ENCODE measurements at regions not wholly inside any gene's neighbourhood (a gene's known extent, or its start where the extent isn't known, plus 50 kb on each side); places are given as distances from the start of the nearest gene placed in this dataset.

DNA sequence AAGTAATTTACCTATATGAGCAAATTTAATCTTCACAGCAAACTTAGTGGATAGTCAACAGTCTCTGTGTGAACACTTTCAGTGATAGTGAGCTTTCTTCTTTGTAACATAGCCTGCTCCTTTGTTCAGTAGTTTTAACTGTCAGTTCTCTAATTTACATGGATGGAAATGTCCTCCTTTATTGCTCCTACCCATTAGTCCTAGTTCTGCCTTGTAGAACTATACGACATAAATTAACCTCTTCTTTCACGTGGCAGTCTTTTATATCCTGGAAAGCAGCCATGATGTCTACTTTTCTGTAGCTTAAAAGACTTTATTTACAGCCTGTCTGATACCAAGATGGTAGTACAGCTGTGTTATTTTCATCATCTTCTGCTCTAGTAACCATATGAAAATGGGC, 143.6 kb downstream of the TANC2 start:
- no peaks in the 10 kb centered on the region for H3K79me2 ChIP-seq (ENCODE audit: control insufficient read depth, insufficient read depth, low read length)

DNA sequence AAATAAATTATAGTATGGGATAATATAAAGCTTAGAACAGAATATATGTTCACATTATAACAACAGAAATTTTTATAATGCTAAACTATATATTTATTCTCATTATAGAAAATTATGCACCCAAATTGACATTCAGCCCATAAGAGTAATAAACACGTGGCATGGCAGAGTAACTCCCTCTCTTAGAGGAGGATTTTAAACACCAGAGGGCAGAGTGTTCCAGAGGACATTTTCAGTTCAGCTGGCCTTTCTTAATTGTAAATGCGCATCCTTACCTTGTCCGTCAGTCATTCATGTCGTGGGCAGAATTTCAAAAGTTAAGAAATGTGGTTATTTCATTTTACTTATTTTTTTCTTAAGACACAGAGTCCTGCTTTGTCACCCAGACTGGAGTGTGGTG, 147.1 kb downstream of the TANC2 start:
- Histone ChIP-seq H2AFZ (ENCODE audit: low read depth, low read length) (no peak overlapping the region), H3K9ac (ENCODE audit: insufficient read depth in 1 of 2, low read depth in 2 of 2, low read length in 2 of 2) (no peak overlapping the region), H3K27ac (ENCODE audit: extremely low read depth, low read depth, low read length) (no peak overlapping the region), H3K9me3 (replicated peaks; ENCODE audit: control insufficient read depth, insufficient read depth, low read depth, low read length) (no peaks in the 10 kb centered on the region), H3K4me2 (ENCODE audit: insufficient read depth, low read length) (no peak overlapping the region), H3K9me1 (ENCODE audit: control insufficient read depth, insufficient read depth, low read length) (no peaks in the 10 kb centered on the region), H3K4me3 (no peak overlapping the region), H3K4me1 (replicated peaks in 1 of 2; ENCODE audit: control insufficient read depth in 2 of 2, insufficient read depth in 2 of 2, low read length in 2 of 2) (no peaks in the 10 kb centered on the region), H3K79me2 (ENCODE audit: control insufficient read depth, insufficient read depth, low read length) (no peaks in the 10 kb centered on the region), H4K20me1 (replicated peaks; ENCODE audit: control insufficient read depth, insufficient read depth, low read length) (no peaks in the 10 kb centered on the region), H3K27me3 (ENCODE audit: control insufficient read depth in 2 of 2, insufficient read depth in 2 of 2, low read length in 2 of 2) (no peaks in the 10 kb centered on the region), H3K36me3 (ENCODE audit: control insufficient read depth, insufficient read depth, low read length) (no peaks in the 10 kb centered on the region)
- ATAC-seq (peak; percentile 40; the same call in 1 of the 3 replicates), FAIRE-seq (no peak), DNase-seq (ENCODE audit: extremely low read depth in 1 of 4, low spot score in 3 of 4) (peak; percentile 7 to 20 (median 12))
- intact Hi-C loops (cut with micrococcal nuclease), result loop anchor here (10.0 kb wide), 1 partner anchor 292 kb away; no protein-coding TSS in a partner anchor
- in situ Hi-C loops (cut with MboI), result no loop called here
- no TSS peak for BruUV-seq (replicated peaks)
- WGBS (ENCODE audit: insufficient coverage, low coverage, missing lambda C conversion rate), result 40% methylated on average over 4 of the region's 4 CpGs
- CTCF ChIA-PET (ENCODE audit: low intra/inter-chr PET ratio), result interaction anchor here (2.2 kb wide), 1 partner anchor 293 kb away, joined by 15 read pairs; no protein-coding TSS in a partner anchor
- POLR2A ChIA-PET, result no interaction called here
- 0 out of 2 replicates have a peak, but pooled peaks have one; percentile 26 for TF ChIP-seq MYC (IDR thresholded peaks at IDR 0.05; ENCODE audit: low read depth, low read length)
- no peak for TF ChIP-seq MYC (CRISPR knock-in tag; IDR thresholded peaks at IDR 0.05; ENCODE audit: borderline replicate concordance, low read depth)
- TF ChIP-seq ZNF586 (CRISPR knock-in tag; conservative IDR thresholded peaks at IDR 0.05), result no peak
- TF ChIP-seq, protein P1, sequence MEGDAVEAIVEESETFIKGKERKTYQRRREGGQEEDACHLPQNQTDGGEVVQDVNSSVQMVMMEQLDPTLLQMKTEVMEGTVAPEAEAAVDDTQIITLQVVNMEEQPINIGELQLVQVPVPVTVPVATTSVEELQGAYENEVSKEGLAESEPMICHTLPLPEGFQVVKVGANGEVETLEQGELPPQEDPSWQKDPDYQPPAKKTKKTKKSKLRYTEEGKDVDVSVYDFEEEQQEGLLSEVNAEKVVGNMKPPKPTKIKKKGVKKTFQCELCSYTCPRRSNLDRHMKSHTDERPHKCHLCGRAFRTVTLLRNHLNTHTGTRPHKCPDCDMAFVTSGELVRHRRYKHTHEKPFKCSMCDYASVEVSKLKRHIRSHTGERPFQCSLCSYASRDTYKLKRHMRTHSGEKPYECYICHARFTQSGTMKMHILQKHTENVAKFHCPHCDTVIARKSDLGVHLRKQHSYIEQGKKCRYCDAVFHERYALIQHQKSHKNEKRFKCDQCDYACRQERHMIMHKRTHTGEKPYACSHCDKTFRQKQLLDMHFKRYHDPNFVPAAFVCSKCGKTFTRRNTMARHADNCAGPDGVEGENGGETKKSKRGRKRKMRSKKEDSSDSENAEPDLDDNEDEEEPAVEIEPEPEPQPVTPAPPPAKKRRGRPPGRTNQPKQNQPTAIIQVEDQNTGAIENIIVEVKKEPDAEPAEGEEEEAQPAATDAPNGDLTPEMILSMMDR (IDR thresholded peaks at IDR 0.05 in 2 of 3, conservative IDR thresholded peaks at IDR 0.05 in 1 of 3; ENCODE audit: insufficient read depth in 2 of 3, low read depth in 1 of 3, low read length in 3 of 3), result peak in 2 of 3 experiments; percentile 29 to 43; a peak in 3 of 6 replicates
- TF ChIP-seq RAD21 (CRISPR knock-in tag; conservative IDR thresholded peaks at IDR 0.05 in 1 of 2, IDR thresholded peaks at IDR 0.05 in 1 of 2), result peak in 1 of 2 experiments; percentile 27; a peak in 1 of 4 replicates

More for the DNA sequence above, 143.6 kb downstream of the TANC2 start:
- Histone ChIP-seq H3K27me3 (ENCODE audit: control insufficient read depth in 2 of 2, insufficient read depth in 2 of 2, low read length in 2 of 2) (no peaks in the 10 kb centered on the region), H3K36me3 (ENCODE audit: control insufficient read depth, insufficient read depth, low read length) (no peaks in the 10 kb centered on the region), H3K27ac (ENCODE audit: extremely low read depth, low read depth, low read length) (no peak overlapping the region), H3K4me3 (no peak overlapping the region), H3K9me1 (ENCODE audit: control insufficient read depth, insufficient read depth, low read length) (no peaks in the 10 kb centered on the region), H4K20me1 (replicated peaks; ENCODE audit: control insufficient read depth, insufficient read depth, low read length) (no peaks in the 10 kb centered on the region), H3K9me3 (replicated peaks; ENCODE audit: control insufficient read depth, insufficient read depth, low read depth, low read length) (no peaks in the 10 kb centered on the region), H3K9ac (ENCODE audit: insufficient read depth in 1 of 2, low read depth in 2 of 2, low read length in 2 of 2) (no peak overlapping the region), H3K4me2 (ENCODE audit: insufficient read depth, low read length) (no peak overlapping the region), H2AFZ (ENCODE audit: low read depth, low read length) (no peak overlapping the region), H3K4me1 (replicated peaks in 1 of 2; ENCODE audit: control insufficient read depth in 2 of 2, insufficient read depth in 2 of 2, low read length in 2 of 2) (no peaks in the 10 kb centered on the region)
- no peak for DNase-seq (ENCODE audit: extremely low read depth in 1 of 4, low spot score in 3 of 4)
- no TSS peak for BruUV-seq (replicated peaks)
- FAIRE-seq, result no peak
- WGBS (ENCODE audit: insufficient coverage, low coverage, missing lambda C conversion rate), result 7% methylated on average over 2 of the region's 2 CpGs
- in situ Hi-C loops (cut with MboI), result no loop called here
- no peak for ATAC-seq
- ChIA-PET CTCF (ENCODE audit: low intra/inter-chr PET ratio) (no interaction called here), POLR2A (no interaction called here)
- intact Hi-C loops (cut with micrococcal nuclease), result loop anchor here (10.0 kb wide), 1 partner anchor 295 kb away; no protein-coding TSS in a partner anchor
- TF ChIP-seq PRPF4 (IDR thresholded peaks at IDR 0.05; ENCODE audit: insufficient read depth, low read depth, low read length, poor library complexity, severe bottlenecking) (no peak), ZNF212 (CRISPR knock-in tag; IDR thresholded peaks at IDR 0.05) (no peak), PURB (CRISPR knock-in tag; IDR thresholded peaks at IDR 0.05; ENCODE audit: low read depth) (no peak), U2AF2 (optimal IDR thresholded peaks at IDR 0.05; ENCODE audit: low read depth, low read length) (no peak), ZNF253 (CRISPR knock-in tag; conservative IDR thresholded peaks at IDR 0.05) (no peak), PHTF2 (CRISPR knock-in tag; IDR thresholded peaks at IDR 0.05) (no peak), FIP1L1 (IDR thresholded peaks at IDR 0.05; ENCODE audit: low read depth, low read length, poor library complexity, severe bottlenecking) (no peak)
